B cell (primary cell): ENCODE measurements at regions not wholly inside any gene's neighbourhood (a gene's known extent, or its start where the extent isn't known, plus 50 kb on each side); places are given as distances from the start of the nearest gene placed in this dataset.

Source experiments
- ATAC-seq: fragments of 200-7000 bp; cut with Tn5 transposase; one replicate; pipeline ENCODE4 v1.10.0; 2021; ENCODE audit warnings: low read depth, mild to moderate bottlenecking, moderate number of reproducible peaks, moderate library complexity
- CTCF ChIA-PET: fragments of 350-600 bp; sonication (Branson Sonifier 250); formaldehyde crosslinking; loops from one replicate; lab custom pipeline; 2021; ENCODE audit warnings: antibody characterized with exemption, inconsistent platforms; lab: Charles Lee
- POLR2A ChIA-PET: fragments of 350-600 bp; sonication (Branson Sonifier 250); formaldehyde crosslinking; loops from one replicate; lab custom pipeline; 2021; ENCODE audit warnings: antibody characterized with exemption; lab: Charles Lee
- DNase-seq: peaks from one replicate; pipeline ENCODE4 v3.0.0; 2013
- H2AFZ ChIP-seq: 2 replicates; pipeline ENCODE4 v1.6.1; 2012; ENCODE audit warnings: mild to moderate bottlenecking, low read depth, low read length; ENCODE audit not compliant: insufficient read depth, poor library complexity, severe bottlenecking
- H3K27ac ChIP-seq, 2 donors: 1 replicate in 1 of 2; 2 replicates in 1 of 2; pipeline ENCODE4 v1.5.1; 2012 to 2013; ENCODE audit warnings: low read length in 2 of 2, mild to moderate bottlenecking in 2 of 2, moderate library complexity in 1 of 2
- H3K27me3 ChIP-seq, 4 experiments: fragments of 200-600 bp in 1 of 4; sonication (generic) in 1 of 4; replicated peaks in 1 of 4; 1 replicate in 2 of 4; 2 replicates in 2 of 4; pipeline versions ENCODE4 v1.6.1 to v1.7.0; 2013 to 2016; ENCODE audit warnings: low read length in 3 of 4, mild to moderate bottlenecking in 2 of 4, mixed read lengths in 1 of 4, moderate library complexity in 1 of 4; ENCODE audit not compliant: insufficient read depth in 4 of 4, control insufficient read depth in 3 of 4; ENCODE audit errors: control extremely low read depth in 1 of 4
- H3K36me3 ChIP-seq, 2 experiments: replicated peaks in 1 of 2; 1 replicate in 1 of 2; 2 replicates in 1 of 2; pipeline versions ENCODE4 v1.6.1 to v1.7.1; 2013; ENCODE audit warnings: low read length in 1 of 2; ENCODE audit not compliant: insufficient read depth in 2 of 2, control insufficient read depth in 1 of 2; ENCODE audit errors: control extremely low read depth in 1 of 2, extremely low read depth in 1 of 2
- H3K4me1 ChIP-seq, 2 donors: fragments of 200-600 bp in 1 of 2; sonication (generic) in 1 of 2; 1 replicate in 1 of 2; 2 replicates in 1 of 2; pipeline versions ENCODE4 v1.5.1 to v1.6.1; 2013 to 2017; ENCODE audit warnings: low read length in 2 of 2; ENCODE audit not compliant: control insufficient read depth in 2 of 2, insufficient read depth in 2 of 2
- H3K4me2 ChIP-seq: replicated peaks from 2 replicates; pipeline ENCODE3; 2012; ENCODE audit warnings: mild to moderate bottlenecking, low read depth, low read length; ENCODE audit not compliant: poor library complexity, severe bottlenecking
- H3K4me3 ChIP-seq, 5 experiments: fragments of 200-600 bp in 1 of 5; sonication (generic) in 1 of 5; 1 replicate in 3 of 5; 2 replicates in 2 of 5; pipeline versions ENCODE4 v1.5.1 to v1.7.0; 2011 to 2016; ENCODE audit warnings: low read length in 4 of 5, mild to moderate bottlenecking in 4 of 5, low read depth in 2 of 5, control low read depth in 1 of 5, moderate library complexity in 1 of 5; ENCODE audit not compliant: insufficient read depth in 1 of 5; ENCODE audit errors: control extremely low read depth in 1 of 5, extremely low read depth in 1 of 5
- H3K79me2 ChIP-seq: fragments of 200-600 bp; sonication (generic); one replicate; pipeline ENCODE4 v1.6.0; 2016; ENCODE audit warnings: low read length; ENCODE audit not compliant: control insufficient read depth, insufficient read depth
- H3K9ac ChIP-seq: fragments of 200-600 bp; sonication (generic); 2 replicates; pipeline ENCODE4 v1.6.1; 2017; ENCODE audit warnings: mild to moderate bottlenecking, low read length, moderate library complexity
- H3K9me3 ChIP-seq, 3 donors: one replicate each; pipeline versions ENCODE4 v1.6.1 to v1.7.1; 2013; ENCODE audit warnings: low read length in 2 of 3; ENCODE audit not compliant: control insufficient read depth in 2 of 3, insufficient read depth in 1 of 3; ENCODE audit errors: control extremely low read depth in 1 of 3
- H4K20me1 ChIP-seq: 2 replicates; pipeline ENCODE4 v1.6.0; 2012; ENCODE audit warnings: mild to moderate bottlenecking, low read length; ENCODE audit not compliant: insufficient read depth, control insufficient read depth, poor library complexity, severe bottlenecking
- H3K27ac Mint-ChIP-seq: one replicate; pipeline ENCODE4 v1.8.0; 2021; ENCODE audit warnings: mixed read lengths
- H3K27me3 Mint-ChIP-seq: one replicate; pipeline ENCODE4 v1.8.0; 2021; ENCODE audit warnings: mixed read lengths
- H3K4me1 Mint-ChIP-seq: one replicate; pipeline ENCODE4 v1.8.0; 2021; ENCODE audit warnings: mixed read lengths
- H3K4me3 Mint-ChIP-seq: one replicate; pipeline ENCODE4 v1.8.0; 2021; ENCODE audit warnings: mixed read lengths
- H3K9me3 Mint-ChIP-seq: one replicate; pipeline ENCODE4 v1.8.0; 2022; ENCODE audit warnings: mixed read lengths; ENCODE audit not compliant: insufficient read depth
- CTCF ChIP-seq: fragments of 200-600 bp; IDR thresholded peaks from one replicate; pipeline ENCODE4 v1.8.0; 2022; ENCODE audit warnings: antibody characterized with exemption, mild to moderate bottlenecking
- EZH2 ChIP-seq: IDR thresholded peaks from 2 replicates; pipeline ENCODE4 v1.6.1; 2012; ENCODE audit warnings: borderline replicate concordance, low read depth, mild to moderate bottlenecking, moderate library complexity, low read length; ENCODE audit not compliant: insufficient read depth, poor library complexity, severe bottlenecking
- WGBS: methylation state at CpG from one replicate; pipeline ENCODE4 v1.1.5; 2013; ENCODE audit warnings: missing lambda C conversion rate; ENCODE audit not compliant: insufficient coverage; 5-methylcytosine and 5-hydroxymethylcytosine counted together
- intact Hi-C: fragments of 100-400 bp; cut with micrococcal nuclease; formaldehyde crosslinking; loops from one replicate; pipeline ENCODE4 v1.10.0; 2022

- H3K4me3 Mint-ChIP-seq = no peak overlapping the region
- H4K20me1 ChIP-seq = no peaks in the 10 kb centered on the region
- DNase-seq (no peak), ATAC-seq (no peak)
- no peaks in the 10 kb centered on the region for H3K4me1 ChIP-seq
- 83% methylated on average over 1 of the region's 3 CpGs for WGBS
- H3K4me2 ChIP-seq = no peak overlapping the region
- no peak overlapping the region for H2AFZ ChIP-seq
- no peak for TF ChIP-seq CTCF
- no peak for TF ChIP-seq EZH2
- no peak overlapping the region for H3K9ac ChIP-seq
- H3K27me3 ChIP-seq = no peaks in the 10 kb centered on the region
- H3K27me3 Mint-ChIP-seq = no peaks in the 10 kb centered on the region
- H3K4me1 Mint-ChIP-seq = no peaks in the 10 kb centered on the region
- H3K4me3 ChIP-seq = no peak overlapping the region
- H3K27ac Mint-ChIP-seq = no peak overlapping the region
- CTCF ChIA-PET = no interaction called here
- intact Hi-C loops = no loop called here
- POLR2A ChIA-PET = no interaction called here
- H3K27ac ChIP-seq = no peak overlapping the region
- no peaks in the 10 kb centered on the region for H3K9me3 ChIP-seq
- H3K9me3 Mint-ChIP-seq = peaks cover 2% of the 10 kb centered on the region
- no peaks in the 10 kb centered on the region for H3K79me2 ChIP-seq
- H3K36me3 ChIP-seq = no peaks in the 10 kb centered on the region
These were observed 884.3 kb upstream of the PCDH20 start for GRCh38 chr13:62299988-62300387.

- no peaks in the 10 kb centered on the region for H3K4me1 ChIP-seq
- intact Hi-C loops = no loop called here
- no peaks in the 10 kb centered on the region for H3K79me2 ChIP-seq
- ChIA-PET POLR2A (no interaction called here), CTCF (no interaction called here)
- H3K9ac ChIP-seq = no peak overlapping the region
- DNase-seq (no peak), ATAC-seq (no peak)
- TF ChIP-seq EZH2 = no peak
- TF ChIP-seq CTCF = no peak
- no peak overlapping the region for H2AFZ ChIP-seq
- no peak overlapping the region for H3K4me3 ChIP-seq
- H3K27me3 Mint-ChIP-seq = no peaks in the 10 kb centered on the region
- no peaks in the 10 kb centered on the region for H3K9me3 Mint-ChIP-seq
- no peaks in the 10 kb centered on the region for H3K4me1 Mint-ChIP-seq
- no peaks in the 10 kb centered on the region for H4K20me1 ChIP-seq
- H3K27ac Mint-ChIP-seq = no peak overlapping the region
- H3K27ac ChIP-seq = no peak overlapping the region
- H3K27me3 ChIP-seq = no peaks in the 10 kb centered on the region
- H3K4me3 Mint-ChIP-seq = no peak overlapping the region
- no peaks in the 10 kb centered on the region for H3K36me3 ChIP-seq
- H3K9me3 ChIP-seq = no peaks in the 10 kb centered on the region
- no peak overlapping the region for H3K4me2 ChIP-seq
These were observed 881.2 kb upstream of the PCDH20 start for GRCh38 chr13:62296812-62297211.
